Kidney epithelial cell (primary cell): ENCODE measurements at regions not wholly inside any gene's neighbourhood (a gene's known extent, or its start where the extent isn't known, plus 50 kb on each side); places are given as distances from the start of the nearest gene placed in this dataset.
A peak's percentile ranks its signal among the peaks of the same experiment; 100 is the strongest.

Experiments
- DNase-seq: peaks from one replicate; pipeline ENCODE4 v3.0.0-alpha.2; 2010; ENCODE audit warnings: low read depth
- H3K27me3 ChIP-seq: 2 replicates; pipeline ENCODE4 v1.6.0; 2011; ENCODE audit warnings: low read length; ENCODE audit not compliant: control insufficient read depth, insufficient read depth
- H3K36me3 ChIP-seq: 2 replicates; pipeline ENCODE4 v1.5.1; 2011; ENCODE audit warnings: low read length; ENCODE audit not compliant: control insufficient read depth, insufficient read depth
- H3K4me3 ChIP-seq: 2 replicates; pipeline ENCODE4 v1.5.1; 2011; ENCODE audit warnings: low read depth, mild to moderate bottlenecking, control low read depth, low read length
- TF ChIP-seq, protein P1 (sequence below): IDR thresholded peaks from 2 replicates; pipeline ENCODE4 v1.5.1; 2011; ENCODE audit warnings: mild to moderate bottlenecking, moderate library complexity, low read length, control low read depth, inconsistent platforms; ENCODE audit not compliant: insufficient read depth, poor library complexity, severe bottlenecking

DNA sequence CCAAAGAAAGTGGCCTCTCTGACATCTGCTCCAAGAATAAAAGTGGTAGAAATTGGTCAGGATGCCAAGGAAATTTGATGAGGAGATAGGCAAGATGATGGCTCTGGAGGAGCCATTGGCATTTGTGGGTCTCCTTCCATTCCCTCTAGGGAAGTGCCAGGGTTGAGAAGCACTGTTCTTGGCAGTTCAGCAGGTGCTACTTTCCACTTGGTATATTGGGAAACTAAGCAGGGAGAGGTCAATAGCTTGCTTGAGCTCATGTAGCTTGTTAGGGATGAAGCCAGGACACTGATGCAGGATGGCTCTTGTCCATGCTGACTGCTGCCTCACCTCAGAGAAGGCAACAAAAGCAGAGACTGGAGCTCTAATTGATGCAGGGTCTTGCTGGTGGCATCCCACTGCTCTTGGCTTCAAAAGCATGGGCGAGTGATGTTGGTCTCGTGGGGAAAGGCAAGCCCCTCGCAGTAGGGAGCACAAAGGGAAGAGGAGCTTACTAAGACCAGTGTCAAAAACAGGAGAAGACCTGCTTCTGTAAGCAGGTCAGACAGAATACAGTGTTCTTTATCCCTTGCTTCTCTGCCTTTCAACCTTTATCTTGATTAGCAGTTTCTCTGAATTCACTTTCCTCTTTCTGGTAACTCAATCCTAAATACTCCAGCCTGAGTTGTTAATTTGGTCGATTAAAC is 73.1 kb upstream of the RIPOR2 start:
- no peaks in the 10 kb centered on the region for H3K27me3 ChIP-seq
- TF ChIP-seq, protein P1, sequence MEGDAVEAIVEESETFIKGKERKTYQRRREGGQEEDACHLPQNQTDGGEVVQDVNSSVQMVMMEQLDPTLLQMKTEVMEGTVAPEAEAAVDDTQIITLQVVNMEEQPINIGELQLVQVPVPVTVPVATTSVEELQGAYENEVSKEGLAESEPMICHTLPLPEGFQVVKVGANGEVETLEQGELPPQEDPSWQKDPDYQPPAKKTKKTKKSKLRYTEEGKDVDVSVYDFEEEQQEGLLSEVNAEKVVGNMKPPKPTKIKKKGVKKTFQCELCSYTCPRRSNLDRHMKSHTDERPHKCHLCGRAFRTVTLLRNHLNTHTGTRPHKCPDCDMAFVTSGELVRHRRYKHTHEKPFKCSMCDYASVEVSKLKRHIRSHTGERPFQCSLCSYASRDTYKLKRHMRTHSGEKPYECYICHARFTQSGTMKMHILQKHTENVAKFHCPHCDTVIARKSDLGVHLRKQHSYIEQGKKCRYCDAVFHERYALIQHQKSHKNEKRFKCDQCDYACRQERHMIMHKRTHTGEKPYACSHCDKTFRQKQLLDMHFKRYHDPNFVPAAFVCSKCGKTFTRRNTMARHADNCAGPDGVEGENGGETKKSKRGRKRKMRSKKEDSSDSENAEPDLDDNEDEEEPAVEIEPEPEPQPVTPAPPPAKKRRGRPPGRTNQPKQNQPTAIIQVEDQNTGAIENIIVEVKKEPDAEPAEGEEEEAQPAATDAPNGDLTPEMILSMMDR, result no peak
- H3K36me3 ChIP-seq, result no peaks in the 10 kb centered on the region
- DNase-seq, result no peak
- no peak overlapping the region for H3K4me3 ChIP-seq

DNA sequence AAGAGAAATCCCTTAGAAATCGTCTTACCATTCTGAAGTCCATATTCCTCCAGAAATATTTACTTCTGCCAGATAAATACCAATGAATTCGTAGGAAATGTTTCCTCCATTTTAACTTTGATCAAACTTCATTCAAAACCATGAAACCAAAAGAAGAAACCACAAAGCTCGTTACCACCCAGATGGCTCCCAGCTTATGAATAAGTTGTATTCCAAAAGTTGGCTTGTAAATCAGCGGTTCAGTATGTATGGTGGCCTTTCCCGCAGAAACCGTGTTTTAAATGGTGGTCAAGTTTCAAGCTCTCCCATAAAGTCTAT is 73.6 kb upstream of the RIPOR2 start:
- no peaks in the 10 kb centered on the region for H3K27me3 ChIP-seq

DNA sequence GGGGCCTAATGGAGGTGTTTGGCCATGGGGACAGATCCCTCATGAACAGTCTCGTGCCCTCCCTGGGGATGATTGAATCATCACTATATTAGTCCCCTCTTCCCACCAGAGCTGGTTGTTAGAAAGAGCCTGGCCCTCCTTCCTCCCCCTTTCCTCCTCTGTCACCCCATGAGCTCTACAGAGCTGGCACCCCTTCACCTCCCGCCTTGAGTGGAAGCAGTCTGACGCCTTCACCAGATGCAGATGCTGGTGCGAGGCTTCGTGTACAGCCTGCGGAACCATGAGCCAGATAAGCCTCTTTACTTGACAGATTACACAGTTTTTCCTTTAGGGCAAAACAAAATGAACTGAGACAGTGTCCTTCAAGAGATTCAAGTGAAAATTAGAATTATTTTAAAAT is 74.4 kb upstream of the RIPOR2 start:
- TF ChIP-seq, protein P1, result no peak
- Histone ChIP-seq H3K4me3 (no peak overlapping the region), H3K36me3 (no peaks in the 10 kb centered on the region), H3K27me3 (no peaks in the 10 kb centered on the region)
- DNase-seq, result no peak

More for the DNA sequence above, 73.6 kb upstream of the RIPOR2 start:
- Histone ChIP-seq H3K4me3 (no peak overlapping the region), H3K36me3 (no peaks in the 10 kb centered on the region)
- TF ChIP-seq, protein P1, result no peak
- no peak for DNase-seq

DNA sequence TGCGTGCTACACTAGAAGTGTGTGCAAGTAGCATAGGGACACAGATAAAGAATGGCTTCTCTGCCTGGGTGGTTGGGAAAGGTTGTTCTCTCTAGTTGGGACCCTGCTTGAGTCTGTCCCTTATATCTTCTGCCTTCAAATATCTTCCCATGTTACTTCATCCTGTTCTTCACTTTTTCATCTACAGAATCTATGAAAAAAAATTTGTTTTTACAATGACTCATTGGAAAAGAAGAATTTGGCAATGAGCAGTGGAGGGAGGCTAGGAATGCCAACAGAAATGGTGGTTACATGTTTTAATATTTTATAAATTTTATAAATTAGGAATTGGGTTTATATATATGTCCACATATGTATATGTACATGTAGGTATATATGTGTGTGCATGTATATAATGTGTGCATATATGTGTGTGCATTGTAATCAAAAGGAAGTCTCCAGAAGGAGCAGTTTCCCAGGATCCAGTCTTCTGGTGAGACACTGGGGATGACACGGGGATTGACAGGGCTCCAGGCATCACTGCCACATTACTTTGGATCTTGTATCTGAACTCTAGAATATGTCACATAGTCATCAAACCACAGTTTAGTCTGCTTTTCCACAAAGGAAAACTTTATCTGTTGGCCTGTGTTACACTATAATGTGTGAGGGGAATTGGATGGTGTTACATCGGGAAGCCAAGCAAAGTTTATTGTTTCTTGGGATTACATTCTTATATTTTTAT is 75.3 kb upstream of the RIPOR2 start:
- Histone ChIP-seq H3K36me3 (no peaks in the 10 kb centered on the region), H3K27me3 (no peaks in the 10 kb centered on the region), H3K4me3 (no peak overlapping the region)
- DNase-seq, result no peak
- TF ChIP-seq, protein P1, result no peak

DNA sequence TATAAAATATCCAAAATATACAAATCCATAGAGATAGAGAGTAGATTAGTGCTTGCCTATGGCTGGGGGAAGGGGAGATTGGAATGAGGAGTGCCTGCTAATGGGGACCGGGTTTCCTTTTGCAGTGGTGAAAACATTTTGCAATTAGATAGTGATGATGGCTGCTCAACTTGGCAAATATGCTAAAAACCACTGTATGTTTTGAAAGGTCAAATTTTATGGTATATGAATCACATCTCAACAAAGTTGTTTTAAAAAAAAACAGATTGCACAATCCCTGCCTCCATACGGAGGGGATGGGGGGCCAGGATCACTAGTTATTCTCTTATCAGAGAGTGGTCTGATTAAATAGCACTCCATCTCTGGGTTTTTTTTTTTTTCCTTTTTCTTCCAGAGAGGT is 76.9 kb upstream of the RIPOR2 start:
- H3K4me3 ChIP-seq, result no peak overlapping the region
- no peaks in the 10 kb centered on the region for H3K27me3 ChIP-seq
- no peak for DNase-seq
- TF ChIP-seq, protein P1, result no peak
- H3K36me3 ChIP-seq, result no peaks in the 10 kb centered on the region

DNA sequence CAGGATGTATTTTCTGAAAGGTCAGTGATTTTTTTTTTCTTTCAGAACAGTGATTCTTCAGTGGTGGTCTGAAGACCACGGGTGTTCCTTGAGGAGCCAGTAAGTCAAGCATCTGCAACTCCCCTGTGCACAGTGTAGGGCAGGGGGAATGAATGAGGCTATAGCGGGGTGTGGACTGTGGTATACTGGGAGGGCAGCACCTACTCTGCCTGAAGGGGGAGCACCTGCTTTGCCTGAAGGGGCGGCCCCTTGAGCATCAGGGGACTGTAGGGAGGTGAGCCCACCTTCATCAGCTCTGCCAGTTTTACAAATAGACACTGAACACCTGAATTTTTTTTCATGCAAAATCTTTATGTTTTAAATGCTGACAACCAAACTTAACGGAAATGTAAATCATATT is 77.5 kb upstream of the RIPOR2 start:
- TF ChIP-seq, protein P1, result peak; percentile 7
- Histone ChIP-seq H3K36me3 (no peaks in the 10 kb centered on the region), H3K4me3 (no peak overlapping the region), H3K27me3 (no peaks in the 10 kb centered on the region)
- no peak for DNase-seq
